ENCODE measurements at regions not wholly inside any gene's neighbourhood (a gene's known extent, or its start where the extent isn't known, plus 50 kb on each side); places are given as distances from the start of the nearest gene placed in this dataset.

GRCh38 chr21:35593000-35593502 is 467.3 kb downstream of the SETD4 start:
- TF ChIP-seq CTCF (IDR thresholded peaks at IDR 0.05) (no peak), POLR2A (IDR thresholded peaks at IDR 0.05) (no peak)

Data from thyroid gland (tissue), 4 donors.